Adrenal gland (tissue), 9 donors: ENCODE measurements at regions not wholly inside any gene's neighbourhood (a gene's known extent, or its start where the extent isn't known, plus 50 kb on each side); places are given as distances from the start of the nearest gene placed in this dataset.

Experiments used
- DNase-seq, 7 donors: peaks; one replicate each; pipeline ENCODE4 v3.0.0-alpha.2; 2019 to 2020
- H3K27ac ChIP-seq, 5 donors: fragments of 200-600 bp; sonication (generic) in 4 of 5; 1 replicate in 3 of 5; 2 replicates in 2 of 5; pipeline versions ENCODE4 v1.5.1 to v1.8.0; 2016 to 2020; ENCODE audit warnings: mild to moderate bottlenecking in 1 of 5
- H3K27me3 ChIP-seq: fragments of 200-600 bp; 2 replicates; pipeline ENCODE4 v1.8.0; 2021
- H3K36me3 ChIP-seq, 2 donors: fragments of 200-600 bp; replicated peaks in 1 of 2; 1 replicate in 1 of 2; 2 replicates in 1 of 2; pipeline versions ENCODE4 v1.5.1 to v1.8.0; 2018 to 2022
- H3K4me1 ChIP-seq, 2 donors: fragments of 200-600 bp; replicated peaks in 1 of 2; 1 replicate in 1 of 2; 2 replicates in 1 of 2; pipeline versions ENCODE4 v1.5.1 to v1.8.0; 2018 to 2021
- H3K4me3 ChIP-seq, 4 donors: fragments of 200-600 bp; sonication (generic) in 3 of 4; one replicate each; pipeline ENCODE4 v1.5.1; 2016 to 2018
- H3K9me3 ChIP-seq, 3 donors: fragments of 200-600 bp; sonication (generic) in 1 of 3; replicated peaks in 1 of 3; 1 replicate in 2 of 3; 2 replicates in 1 of 3; pipeline versions ENCODE4 v1.5.1 to v1.8.0; 2016 to 2021
- POLR2A ChIP-seq, 2 donors: fragments of 450-650 bp; IDR thresholded peaks; one replicate each; pipeline ENCODE4 v1.6.1; 2017; ENCODE audit warnings: antibody characterized with exemption in 2 of 2, mild to moderate bottlenecking in 2 of 2, moderate library complexity in 1 of 2
- WGBS, 4 donors: extraction: QIAGEN DNeasy Blood & Tissue Kit in 2 of 4; methylation state at CpG; one replicate each; pipeline versions ENCODE4 v1.1.5 to v1.1.7; 2013 to 2017; 5-methylcytosine and 5-hydroxymethylcytosine counted together
- intact Hi-C, 2 donors: fragments of 100-400 bp; cut with DNase I; formaldehyde crosslinking; loops; one replicate each; pipeline versions ENCODE4 v1.14.1 to v1.15.0; 2022 to 2023
- TF ChIP-seq, protein P1 (sequence below), 6 experiments: fragments of 450-650 bp in 4 of 6; fragments of 200-600 bp in 2 of 6; sonication (generic) in 1 of 6; IDR thresholded peaks; 1 replicate in 5 of 6; 2 replicates in 1 of 6; pipeline versions ENCODE4 v1.5.1 to v1.8.0; 2016 to 2021; ENCODE audit warnings: antibody characterized with exemption in 6 of 6, mild to moderate bottlenecking in 2 of 6, moderate library complexity in 1 of 6
- donor health status: healthy with polysubstance abuse.
- donor health status: Bipolar disorder and iron deficiency.
- donor health status: DM: yes; HTN: yes; CAD: no.
- donor health status: DM: no; HTN: no; CAD: no.
- donor health status: DM: no; HTN: no; CAD: no.

- Histone ChIP-seq H3K4me1 (no peaks in the 10 kb centered on the region), H3K27ac (no peak overlapping the region), H3K4me3 (no peak overlapping the region), H3K9me3 (no peaks in the 10 kb centered on the region), H3K36me3 (no peaks in the 10 kb centered on the region), H3K27me3 (no peaks in the 10 kb centered on the region)
- intact Hi-C loops, result loop anchor here in 1 of 2 donors (10.0 kb wide), 1 partner anchor 55 kb away; no protein-coding TSS in a partner anchor
- TF ChIP-seq, protein P1, sequence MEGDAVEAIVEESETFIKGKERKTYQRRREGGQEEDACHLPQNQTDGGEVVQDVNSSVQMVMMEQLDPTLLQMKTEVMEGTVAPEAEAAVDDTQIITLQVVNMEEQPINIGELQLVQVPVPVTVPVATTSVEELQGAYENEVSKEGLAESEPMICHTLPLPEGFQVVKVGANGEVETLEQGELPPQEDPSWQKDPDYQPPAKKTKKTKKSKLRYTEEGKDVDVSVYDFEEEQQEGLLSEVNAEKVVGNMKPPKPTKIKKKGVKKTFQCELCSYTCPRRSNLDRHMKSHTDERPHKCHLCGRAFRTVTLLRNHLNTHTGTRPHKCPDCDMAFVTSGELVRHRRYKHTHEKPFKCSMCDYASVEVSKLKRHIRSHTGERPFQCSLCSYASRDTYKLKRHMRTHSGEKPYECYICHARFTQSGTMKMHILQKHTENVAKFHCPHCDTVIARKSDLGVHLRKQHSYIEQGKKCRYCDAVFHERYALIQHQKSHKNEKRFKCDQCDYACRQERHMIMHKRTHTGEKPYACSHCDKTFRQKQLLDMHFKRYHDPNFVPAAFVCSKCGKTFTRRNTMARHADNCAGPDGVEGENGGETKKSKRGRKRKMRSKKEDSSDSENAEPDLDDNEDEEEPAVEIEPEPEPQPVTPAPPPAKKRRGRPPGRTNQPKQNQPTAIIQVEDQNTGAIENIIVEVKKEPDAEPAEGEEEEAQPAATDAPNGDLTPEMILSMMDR (IDR thresholded peaks at IDR 0.05), result no peak
- no peak for TF ChIP-seq POLR2A (IDR thresholded peaks at IDR 0.05)
- peak in 1 of 7 donors; percentile 34 for DNase-seq
- 78 to 85% (median 84%) methylated on average over 5 of the region's 5 CpGs for WGBS, 4 donors
Observed at GRCh38 chr2:109679626-109680025, 65.5 kb downstream of the SOWAHC start.

GRCh38 chr2:109680523-109681297 lies 66.5 kb downstream of the SOWAHC start:
- Histone ChIP-seq H3K27ac (no peak overlapping the region), H3K4me1 (no peaks in the 10 kb centered on the region), H3K4me3 (no peak overlapping the region), H3K36me3 (no peaks in the 10 kb centered on the region), H3K9me3 (no peaks in the 10 kb centered on the region), H3K27me3 (no peaks in the 10 kb centered on the region)
- 77 to 83% (median 82%) methylated on average over 11 of the region's 11 CpGs for WGBS, 4 donors
- intact Hi-C loops, result loop anchor here in 1 of 2 donors (10.0 kb wide), 1 partner anchor 56 kb away; no protein-coding TSS in a partner anchor
- TF ChIP-seq, protein P1 (IDR thresholded peaks at IDR 0.05), result no peak
- TF ChIP-seq POLR2A (IDR thresholded peaks at IDR 0.05), result no peak
- DNase-seq, result peak in 1 of 7 donors; percentile 13

- no peak for DNase-seq
- no peaks in the 10 kb centered on the region for H3K36me3 ChIP-seq
- H3K4me1 ChIP-seq, result no peaks in the 10 kb centered on the region
- WGBS, 4 donors, result 71 to 83% (median 78%) methylated on average over 2 to 5 of the region's 5 CpGs
- H3K9me3 ChIP-seq, result no peaks in the 10 kb centered on the region
- no peaks in the 10 kb centered on the region for H3K27me3 ChIP-seq
- no peak for TF ChIP-seq POLR2A (IDR thresholded peaks at IDR 0.05)
- TF ChIP-seq, protein P1 (IDR thresholded peaks at IDR 0.05), result no peak
- no peak overlapping the region for H3K4me3 ChIP-seq
- intact Hi-C loops, result loop anchor here in 1 of 2 donors (10.0 kb wide), 1 partner anchor 57 kb away; no protein-coding TSS in a partner anchor
- no peak overlapping the region for H3K27ac ChIP-seq
Observed at GRCh38 chr2:109681633-109682380, 67.6 kb downstream of the SOWAHC start.

DNA sequence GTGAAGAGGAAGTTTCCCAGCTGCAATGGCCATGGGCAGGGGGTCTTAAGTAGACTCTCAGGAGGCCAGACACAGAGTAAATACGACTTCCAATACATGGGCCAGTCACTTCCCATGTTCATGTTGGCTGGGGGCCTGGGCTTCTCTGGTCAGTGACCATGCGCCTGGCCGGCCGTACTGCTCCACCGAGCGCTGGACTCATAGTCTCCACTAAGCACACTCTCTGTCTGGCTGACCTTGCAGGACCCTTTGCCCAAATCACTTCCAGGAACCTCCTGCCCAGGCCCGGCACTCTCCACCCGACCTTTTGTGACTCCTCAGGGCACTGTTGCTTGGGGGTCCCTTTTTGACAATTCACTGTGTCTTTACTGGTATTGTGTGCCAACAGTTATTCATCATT lies 69.3 kb downstream of the SOWAHC start:
- Histone ChIP-seq H3K27me3 (no peaks in the 10 kb centered on the region), H3K4me3 (no peak overlapping the region), H3K4me1 (no peaks in the 10 kb centered on the region), H3K9me3 (no peaks in the 10 kb centered on the region), H3K27ac (no peak overlapping the region), H3K36me3 (no peaks in the 10 kb centered on the region)
- TF ChIP-seq, protein P1 (IDR thresholded peaks at IDR 0.05), result no peak
- no peak for TF ChIP-seq POLR2A (IDR thresholded peaks at IDR 0.05)
- intact Hi-C loops, result loop anchor here in 1 of 2 donors (10.0 kb wide), 1 partner anchor 59 kb away; no protein-coding TSS in a partner anchor
- DNase-seq, result no peak
- 77 to 87% (median 84%) methylated on average over 8 of the region's 8 CpGs for WGBS, 4 donors
